Vagina (tissue), 2 donors: ENCODE measurements at regions not wholly inside any gene's neighbourhood (a gene's known extent, or its start where the extent isn't known, plus 50 kb on each side); places are given as distances from the start of the nearest gene placed in this dataset.

ENCODE experiments used
- CTCF ChIP-seq, 3 experiments: fragments of 450-650 bp in 2 of 3; fragments of 200-600 bp in 1 of 3; sonication (generic) in 1 of 3; IDR thresholded peaks; one replicate each; pipeline ENCODE4 v1.5.1; 2017 to 2019; ENCODE audit warnings: antibody characterized with exemption in 3 of 3, mild to moderate bottlenecking in 2 of 3, moderate library complexity in 2 of 3
- POLR2A ChIP-seq, 2 donors: fragments of 450-650 bp; IDR thresholded peaks; one replicate each; pipeline ENCODE4 v1.6.1; 2017; ENCODE audit warnings: antibody characterized with exemption in 2 of 2, mild to moderate bottlenecking in 2 of 2, moderate library complexity in 2 of 2
- POLR2AphosphoS5 ChIP-seq, 2 donors: sonication (generic); formaldehyde crosslinking; IDR thresholded peaks; one replicate each; pipeline ENCODE4 v1.9.0; 2017; ENCODE audit warnings: antibody characterized with exemption in 2 of 2, mild to moderate bottlenecking in 2 of 2, low read depth in 1 of 2; ENCODE audit not compliant: insufficient read depth in 1 of 2

- TF ChIP-seq CTCF (IDR thresholded peaks at IDR 0.05) = no peak
- TF ChIP-seq POLR2AphosphoS5 (IDR thresholded peaks at IDR 0.05; ENCODE audit: insufficient read depth in 1 of 2, low read depth in 1 of 2) = no peak
- TF ChIP-seq POLR2A (IDR thresholded peaks at IDR 0.05) = no peak
These were observed 1475.7 kb downstream of the REEP3 start for GRCh38 chr10:64996886-64997285.
